Right kidney (tissue), 1 donor: ENCODE measurements at regions not wholly inside any gene's neighbourhood (a gene's known extent, or its start where the extent isn't known, plus 50 kb on each side); places are given as distances from the start of the nearest gene placed in this dataset.

Experiments
- DNase-seq: peaks from one replicate; pipeline ENCODE4 v3.0.0-alpha.2; 2016

- DNase-seq = no peak
These were observed 538.6 kb downstream of the TNS3 start for GRCh38 chr7:47043304-47043703.

- no peak for DNase-seq
These were observed 539.2 kb downstream of the TNS3 start for GRCh38 chr7:47042669-47043068.

GRCh38 chr7:47040795-47041347, 541.0 kb downstream of the TNS3 start:
- peak; percentile 16 for DNase-seq

DNA sequence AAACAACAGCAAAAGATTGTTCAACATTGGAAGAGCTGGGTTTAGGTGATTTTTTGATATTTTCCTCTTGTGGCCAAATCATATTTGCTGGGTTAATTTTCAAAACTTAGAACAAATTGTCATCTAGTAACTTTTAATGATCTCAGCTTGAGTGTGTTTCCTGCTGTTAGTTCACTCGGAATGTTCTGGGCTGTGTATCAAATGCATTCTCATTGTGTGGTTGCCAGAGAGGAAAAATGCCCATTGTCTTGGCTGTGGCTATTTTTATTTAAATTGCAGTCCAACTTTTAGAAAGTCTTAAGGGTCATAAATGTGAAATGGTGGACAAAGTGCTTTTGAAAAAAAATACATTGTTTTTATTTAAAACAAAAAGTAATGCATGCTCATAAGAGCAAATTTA, 542.0 kb downstream of the TNS3 start:
- no peak for DNase-seq

GRCh38 chr7:47039089-47039648, 542.7 kb downstream of the TNS3 start:
- DNase-seq = peak; percentile 26

GRCh38 chr7:47038621-47039020, 543.3 kb downstream of the TNS3 start:
- no peak for DNase-seq

DNA sequence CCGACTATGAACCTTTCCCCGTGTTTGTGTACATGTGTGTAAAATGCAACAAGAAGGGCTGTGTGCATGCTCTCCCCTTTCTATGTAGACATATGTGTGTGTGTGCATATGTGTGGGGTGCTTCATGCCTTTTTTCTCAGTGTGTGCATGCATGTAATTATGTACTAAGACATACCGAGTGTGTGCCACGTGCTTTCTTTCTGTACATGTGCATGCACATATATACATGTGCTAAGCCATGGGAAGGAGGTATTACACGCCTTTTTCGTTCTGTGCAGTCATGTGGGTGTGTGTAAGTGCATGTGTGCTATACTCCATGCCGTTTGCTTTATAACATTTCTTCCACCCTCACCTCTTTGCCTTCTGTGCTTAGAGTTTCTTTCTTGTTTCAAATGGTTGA, 544.3 kb downstream of the TNS3 start:
- DNase-seq = no peak

DNA sequence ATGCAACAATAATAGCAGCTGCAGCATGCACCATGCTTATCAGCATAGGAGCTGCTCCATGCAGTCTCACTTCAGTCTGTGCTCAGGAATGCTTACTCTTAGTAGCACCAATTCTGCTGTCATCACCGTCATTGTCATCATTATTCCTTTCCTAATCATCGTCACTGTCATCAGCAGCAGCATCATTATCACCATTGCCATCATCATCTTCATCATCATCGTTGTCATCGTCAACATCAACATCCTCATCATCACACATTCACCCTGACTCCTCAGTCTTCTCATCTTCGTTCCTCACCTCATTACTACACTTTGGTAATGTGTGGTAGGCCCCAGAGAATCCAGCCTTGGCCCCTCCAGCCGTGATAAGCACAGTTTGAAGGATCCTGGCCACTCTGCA, 545.0 kb downstream of the TNS3 start:
- no peak for DNase-seq

- no peak for DNase-seq
These were observed 546.4 kb downstream of the TNS3 start for GRCh38 chr7:47035522-47035921.

- DNase-seq = no peak
These were observed 547.7 kb downstream of the TNS3 start for GRCh38 chr7:47034180-47034579.

DNA sequence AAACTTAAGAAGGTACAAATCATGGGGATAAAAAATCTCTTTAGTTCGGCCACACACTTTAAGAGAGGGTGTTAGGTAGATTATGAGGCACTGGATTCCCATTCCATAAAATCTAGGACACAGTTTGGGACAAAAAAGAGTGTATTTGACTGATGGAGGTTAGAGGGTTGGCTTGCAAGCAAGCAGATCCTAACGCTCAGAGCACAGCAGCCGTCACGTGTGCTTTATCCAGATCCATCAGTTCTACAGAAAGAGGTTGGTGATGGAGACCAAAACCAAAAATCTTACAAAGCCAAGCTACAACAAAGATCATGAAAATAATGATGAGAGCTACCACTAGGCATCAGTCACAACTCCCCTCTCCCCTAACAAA, 549.4 kb downstream of the TNS3 start:
- peak; percentile 33 for DNase-seq

DNA sequence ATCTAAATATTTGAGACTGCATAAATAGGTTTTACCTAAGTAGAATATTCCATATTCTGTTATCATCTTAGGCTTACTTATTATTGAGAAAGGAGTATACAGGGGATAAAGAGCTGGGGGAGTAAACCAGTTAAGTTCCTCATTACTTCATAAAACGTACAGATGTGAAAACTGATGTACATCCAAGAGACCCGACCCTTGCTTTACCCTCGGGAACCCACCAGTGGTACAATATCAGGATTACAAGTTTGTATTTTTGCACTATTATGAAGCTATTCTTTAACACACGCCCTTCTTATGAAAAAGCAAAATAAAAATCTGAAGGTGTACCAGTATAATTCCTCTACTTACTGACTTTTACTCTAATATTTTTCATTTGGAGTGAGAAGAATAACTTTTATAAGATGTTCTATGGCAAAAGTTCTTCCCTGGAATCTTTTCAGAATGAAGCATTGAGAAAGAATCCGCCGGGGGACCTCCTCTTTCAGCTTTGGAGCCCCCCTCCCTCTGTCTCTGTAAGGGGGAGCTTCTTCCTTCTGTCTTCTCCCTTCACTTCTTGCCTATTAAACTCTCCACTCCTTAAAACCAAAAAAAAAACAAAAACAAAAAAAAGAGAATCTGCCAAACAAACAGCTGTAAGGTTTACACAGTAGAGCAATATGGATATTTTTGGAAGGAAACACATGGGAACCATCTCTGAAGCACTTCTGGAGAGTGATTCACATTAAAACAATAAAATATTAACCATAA, 550.0 kb downstream of the TNS3 start:
- no peak for DNase-seq

GRCh38 chr7:47028284-47028683, 553.6 kb downstream of the TNS3 start:
- DNase-seq = no peak

- no peak for DNase-seq
These were observed 554.1 kb downstream of the TNS3 start for GRCh38 chr7:47027695-47028240.

DNA sequence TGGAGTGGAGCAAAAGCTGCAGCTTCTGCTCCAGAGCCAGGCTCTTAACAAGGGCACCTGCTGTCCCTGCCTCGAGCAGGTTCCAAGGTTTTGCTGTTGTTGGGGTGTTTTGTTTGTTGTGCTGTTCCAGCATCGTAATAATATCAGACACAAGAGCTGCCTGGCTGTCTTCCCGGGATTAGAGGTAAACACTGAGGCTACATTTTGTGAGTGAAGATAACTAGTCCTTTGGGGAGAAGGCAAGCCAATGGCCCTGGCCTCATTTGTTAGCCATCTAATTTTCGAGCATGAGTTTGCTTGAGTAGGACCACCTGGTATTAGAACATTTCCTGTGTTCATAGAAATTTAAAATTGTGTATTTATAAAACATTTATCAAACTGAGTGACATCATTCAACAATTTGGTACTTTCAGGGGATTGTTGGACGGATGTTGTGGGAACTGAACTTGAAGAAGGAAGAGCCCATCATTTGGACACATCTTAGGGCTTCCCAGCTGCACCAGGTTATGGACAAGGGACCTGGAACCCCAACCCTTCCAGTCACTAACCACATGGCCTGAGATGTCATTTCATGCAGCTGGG, 555.0 kb downstream of the TNS3 start:
- DNase-seq = no peak

DNA sequence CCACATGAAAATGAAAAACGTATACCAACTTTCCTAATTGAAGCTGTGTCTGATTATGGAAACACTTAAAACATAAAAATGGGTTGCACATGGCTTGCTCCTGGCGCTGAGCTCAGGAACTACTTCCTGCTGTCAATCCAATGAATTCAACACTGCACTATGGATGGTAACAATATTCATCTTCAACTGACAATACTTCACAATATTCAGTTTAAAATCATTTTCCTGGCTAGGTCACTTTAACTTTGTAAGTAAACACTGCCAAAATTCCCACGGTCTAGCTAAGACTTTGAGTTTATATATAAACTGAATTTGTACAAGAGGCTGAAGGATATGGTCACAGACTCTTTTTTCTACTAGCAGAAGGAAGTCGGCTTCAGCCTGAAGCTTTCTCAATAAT, 556.9 kb downstream of the TNS3 start:
- no peak for DNase-seq

GRCh38 chr7:47008461-47008860, 573.5 kb downstream of the TNS3 start:
- no peak for DNase-seq

DNA sequence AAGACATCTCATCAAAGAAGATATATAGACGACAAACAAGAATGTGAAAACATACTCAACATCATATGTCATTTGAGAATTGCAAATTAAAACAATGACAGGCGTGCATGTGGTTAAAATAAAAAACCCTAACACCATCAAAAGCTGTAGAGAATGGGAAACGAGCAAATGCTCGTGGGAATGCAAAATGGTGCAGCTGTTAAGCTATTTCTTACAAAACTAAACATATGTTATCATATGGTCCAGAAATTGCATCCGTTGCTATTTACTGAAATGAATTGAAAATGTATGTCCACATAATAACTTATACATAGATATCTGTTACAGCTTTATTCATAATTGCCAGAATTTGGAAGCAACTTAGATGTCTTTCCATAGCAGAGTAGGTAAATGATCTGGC, 574.4 kb downstream of the TNS3 start:
- DNase-seq = no peak

DNA sequence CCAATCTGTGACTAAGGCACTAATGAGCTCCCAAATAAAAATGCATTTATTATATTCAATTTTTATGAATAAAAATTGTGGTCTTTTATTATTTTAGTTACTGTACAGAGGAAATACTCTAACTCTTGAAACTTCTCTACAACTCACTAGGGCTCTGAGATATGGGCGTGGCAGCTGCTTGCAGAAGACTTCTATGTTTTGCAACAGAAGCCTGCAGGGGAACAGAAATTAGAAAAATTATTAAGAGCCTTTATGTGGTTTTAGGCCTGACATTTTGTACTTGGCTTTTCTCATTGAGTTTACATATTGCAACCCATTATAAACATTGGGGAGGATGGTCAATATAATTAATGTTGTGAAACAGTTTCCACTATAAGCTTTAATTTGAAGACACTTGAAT, 581.4 kb downstream of the TNS3 start:
- DNase-seq = no peak

DNA sequence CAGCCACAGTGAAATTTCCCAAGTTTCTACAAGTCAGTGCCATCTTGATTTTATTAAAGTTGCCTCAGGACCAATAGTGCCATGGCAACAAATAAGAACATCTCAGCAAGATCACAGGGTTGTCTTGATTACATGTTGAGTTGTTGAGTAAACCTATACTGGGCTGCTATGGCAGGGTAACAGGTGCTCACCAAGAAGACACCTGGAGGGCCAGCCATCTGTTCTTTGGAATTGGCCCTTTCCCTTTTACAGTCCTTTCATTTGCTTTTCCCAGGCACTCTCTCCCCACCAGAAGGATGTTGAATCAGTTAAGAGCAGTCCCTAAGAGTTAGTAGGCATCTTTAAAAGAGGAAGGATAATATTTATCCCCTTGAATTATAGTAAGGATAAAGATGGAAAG, 582.0 kb downstream of the TNS3 start:
- no peak for DNase-seq

GRCh38 chr7:46996972-46997371, 584.9 kb downstream of the TNS3 start:
- no peak for DNase-seq

DNA sequence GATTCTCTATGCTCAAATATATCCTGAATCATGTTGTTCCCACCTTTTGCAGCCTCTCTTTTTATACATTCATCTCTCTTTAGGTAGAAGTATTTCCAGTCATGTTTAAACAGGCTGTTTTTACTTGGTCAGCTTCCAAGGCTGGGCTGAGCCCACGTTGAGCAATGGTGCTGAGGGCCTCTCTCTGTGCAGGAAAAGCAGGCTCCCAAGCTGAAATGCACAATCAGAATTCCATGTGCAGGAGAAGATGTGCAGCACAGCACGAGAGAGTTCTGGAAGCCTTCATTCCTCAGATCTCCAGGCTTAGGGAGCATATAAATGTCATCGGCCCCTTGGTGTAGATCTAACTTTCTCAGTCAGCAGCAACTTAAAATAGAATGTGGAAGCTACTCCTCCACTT, 588.5 kb downstream of the TNS3 start:
- DNase-seq = no peak

- DNase-seq = no peak
These were observed 591.1 kb downstream of the TNS3 start for GRCh38 chr7:46990761-46991160.

- no peak for DNase-seq
These were observed 592.7 kb downstream of the TNS3 start for GRCh38 chr7:46989247-46989646.
